Heart right ventricle (tissue), 16 donors: ENCODE measurements at regions not wholly inside any gene's neighbourhood (a gene's known extent, or its start where the extent isn't known, plus 50 kb on each side); places are given as distances from the start of the nearest gene placed in this dataset.
A peak's percentile ranks its signal among the peaks of the same experiment; 100 is the strongest.
"Not testable (repeated sequence)": the region's sequence is repeated elsewhere in the genome, so short reads cannot be mapped to it uniquely, and the experiment has no call there.

Source experiments
- ATAC-seq, 8 donors: fragments of 200-7000 bp; cut with Tn5 transposase; one replicate each; pipeline ENCODE4 v1.9.1; 2020; ENCODE audit warnings: mild to moderate bottlenecking in 8 of 8, moderate library complexity in 8 of 8, moderate number of reproducible peaks in 1 of 8
- DNase-seq, 2 donors: peaks; one replicate each; pipeline ENCODE4 v3.0.0-alpha.2; 2020
- H3K27ac ChIP-seq, 10 donors: fragments of 200-600 bp; sonication (generic) in 2 of 10; one replicate each; pipeline versions ENCODE4 v1.5.0 to v1.8.0; 2020 to 2022; ENCODE audit warnings: mild to moderate bottlenecking in 3 of 10
- H3K27me3 ChIP-seq, 7 donors: fragments of 200-600 bp; one replicate each; pipeline ENCODE4 v1.8.0; 2021 to 2022; ENCODE audit warnings: mild to moderate bottlenecking in 2 of 7
- H3K36me3 ChIP-seq, 9 donors: fragments of 200-600 bp; sonication (generic) in 1 of 9; one replicate each; pipeline versions ENCODE4 v1.5.0 to v1.8.0; 2020 to 2022; ENCODE audit warnings: mild to moderate bottlenecking in 2 of 9
- H3K4me1 ChIP-seq, 9 donors: fragments of 200-600 bp; sonication (generic) in 1 of 9; one replicate each; pipeline versions ENCODE4 v1.5.0 to v1.8.0; 2020 to 2022; ENCODE audit warnings: mild to moderate bottlenecking in 4 of 9
- H3K4me3 ChIP-seq, 10 donors: fragments of 200-600 bp; sonication (generic) in 2 of 10; one replicate each; pipeline versions ENCODE4 v1.5.0 to v1.8.0; 2020 to 2022; ENCODE audit warnings: mild to moderate bottlenecking in 7 of 10, moderate library complexity in 2 of 10
- H3K9me3 ChIP-seq, 11 donors: fragments of 200-600 bp in 10 of 11; sonication (generic) in 2 of 11; one replicate each; pipeline versions ENCODE4 v1.5.0 to v1.8.0; 2013 to 2022; ENCODE audit warnings: mild to moderate bottlenecking in 2 of 11, control low read depth in 1 of 11, moderate library complexity in 1 of 11
- CTCF ChIP-seq, 9 donors: fragments of 200-600 bp; sonication (generic) in 2 of 9; IDR thresholded peaks; one replicate each; pipeline versions ENCODE4 v1.5.0 to v1.8.0; 2021 to 2022; ENCODE audit warnings: antibody characterized with exemption in 9 of 9, mild to moderate bottlenecking in 5 of 9, moderate library complexity in 1 of 9
- WGBS, 2 donors: extraction: QIAGEN DNeasy Blood & Tissue Kit; methylation state at CpG; one replicate each; pipeline ENCODE4 v1.1.7; 2013; ENCODE audit warnings: inconsistent platforms in 1 of 2; 5-methylcytosine and 5-hydroxymethylcytosine counted together
- intact Hi-C, 10 donors: fragments of 100-400 bp; cut with DNase I; formaldehyde crosslinking; loops; one replicate each; pipeline versions ENCODE4 v1.11.1 to v1.14.2; 2022
- donor health status: Arrhythmogenic right ventricular cardiomyopathy.
- donor health status: ischemic (EF 13 %, LVEDD 7.1; RV severe dilation, severe dysfunction).
- donor health status: healthy with polysubstance abuse.
- donor health status: DM: no; HTN: yes; CAD: no.
- donor health status: DM: no; HTN: no; CAD: no.
- donor health status: ischemic (EF 25% LVEDD 6.9; RV normal size, moderate dysfunction).
- donor health status: ischemic (EF 25% LVEDD 5.7; RV mildly dilated, moderate dysfunction).
- donor health status: healthy.
- donor health status: DM: yes; HTN: yes; CAD: no.
- donor health status: Ischemic cardiomyopathy.
- donor health status: ischemic (EF 35%, LVEDD 5.7; RV mildly dilated, moderate dysfunction).
- donor health status: nonischemic (EF 11% LVEDD 7.7; RV severe dilation, severe dysfunction).
- donor health status: DM: yes; HTN: yes; CAD: no.
- donor health status: PGD.
- donor health status: ischemic (EF 29% LVEDD 5.4; RV normal size, mild dysfunction).
- donor health status: nonischemic (EF 23%, LVEDD 6.1; RV moderate dilation, normal function).

- intact Hi-C loops = no loop called here
- Histone ChIP-seq H3K4me3 (no peak overlapping the region), H3K4me1 (peaks cover 0 to 7% (median 0%) of the 10 kb centered on the region in 9 donors), H3K27ac (no peak overlapping the region), H3K9me3 (peaks cover 0 to 11% (median 0%) of the 10 kb centered on the region in 11 donors), H3K36me3 (no peaks in the 10 kb centered on the region), H3K27me3 (no peaks in the 10 kb centered on the region)
- peak in 1 of 2 donors; percentile 8 for DNase-seq
- TF ChIP-seq CTCF (IDR thresholded peaks at IDR 0.05) = no peak
- 85 to 88% methylated on average over 12 of the region's 12 CpGs for WGBS, 2 donors
- peak in 3 of 8 donors; percentile 42 to 94 (median 62) for ATAC-seq
These were observed 199.1 kb upstream of the AHR start for GRCh38 chr7:17099083-17099973.

GRCh38 chr7:17099974-17100509, 198.4 kb upstream of the AHR start:
- H3K4me1 ChIP-seq, DNase-seq, H3K36me3 ChIP-seq, H3K27me3 ChIP-seq, H3K4me3 ChIP-seq, ATAC-seq, intact Hi-C loops, H3K27ac ChIP-seq: not testable (repeated sequence)
- H3K9me3 ChIP-seq = peaks cover 0 to 11% (median 0%) of the 10 kb centered on the region in 11 donors
- WGBS, 2 donors = 97 to 98% methylated on average over 2 of the region's 2 CpGs

GRCh38 chr7:17101207-17101696, 197.2 kb upstream of the AHR start:
- TF ChIP-seq CTCF (IDR thresholded peaks at IDR 0.05) = no peak
- Histone ChIP-seq H3K27me3 (no peaks in the 10 kb centered on the region), H3K4me1 (peaks cover 0 to 7% (median 0%) of the 10 kb centered on the region in 9 donors), H3K36me3 (no peaks in the 10 kb centered on the region), H3K9me3 (peaks cover 0 to 11% (median 0%) of the 10 kb centered on the region in 11 donors), H3K27ac (no peak overlapping the region), H3K4me3 (no peak overlapping the region)
- ATAC-seq = no peak
- WGBS, 2 donors = 94 to 96% methylated on average over 6 of the region's 6 CpGs
- no peak for DNase-seq
- intact Hi-C loops = no loop called here

- ATAC-seq (no peak), DNase-seq (no peak)
- H3K9me3 ChIP-seq = peaks cover 0 to 11% (median 0%) of the 10 kb centered on the region in 11 donors
- H3K4me1 ChIP-seq = peaks cover 0 to under 1% (median 0%) of the 10 kb centered on the region in 9 donors
- H3K36me3 ChIP-seq = no peaks in the 10 kb centered on the region
- intact Hi-C loops = no loop called here
- 36 to 40% methylated on average over 4 of the region's 4 CpGs for WGBS, 2 donors
- no peaks in the 10 kb centered on the region for H3K27me3 ChIP-seq
- TF ChIP-seq CTCF (IDR thresholded peaks at IDR 0.05) = no peak
- no peak overlapping the region for H3K4me3 ChIP-seq
- H3K27ac ChIP-seq = no peak overlapping the region
These were observed 195.3 kb upstream of the AHR start for GRCh38 chr7:17103170-17103569.
